ENCODE measurements at regions not wholly inside any gene's neighbourhood (a gene's known extent, or its start where the extent isn't known, plus 50 kb on each side); places are given as distances from the start of the nearest gene placed in this dataset.

DNA sequence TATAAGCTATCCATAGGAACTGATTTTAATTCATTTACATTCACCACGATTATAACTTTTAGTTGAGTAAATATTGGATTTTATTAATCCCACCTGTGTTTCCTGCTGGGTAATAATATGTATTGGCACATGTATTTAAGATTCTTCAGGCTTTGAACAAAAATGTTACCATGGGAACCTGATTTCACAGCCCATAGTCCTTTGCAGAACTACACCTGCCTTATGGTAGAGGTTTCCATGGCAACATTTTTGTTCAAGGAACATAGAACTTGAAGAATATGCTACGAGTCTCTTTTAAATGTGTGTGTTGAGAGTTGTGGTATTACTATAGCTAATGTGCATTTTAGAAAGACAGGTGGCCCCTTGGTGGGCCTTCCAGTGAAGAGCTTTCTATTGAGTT, 317.4 kb downstream of the SAMD5 start:
- DNase-seq, result no peak

DNA sequence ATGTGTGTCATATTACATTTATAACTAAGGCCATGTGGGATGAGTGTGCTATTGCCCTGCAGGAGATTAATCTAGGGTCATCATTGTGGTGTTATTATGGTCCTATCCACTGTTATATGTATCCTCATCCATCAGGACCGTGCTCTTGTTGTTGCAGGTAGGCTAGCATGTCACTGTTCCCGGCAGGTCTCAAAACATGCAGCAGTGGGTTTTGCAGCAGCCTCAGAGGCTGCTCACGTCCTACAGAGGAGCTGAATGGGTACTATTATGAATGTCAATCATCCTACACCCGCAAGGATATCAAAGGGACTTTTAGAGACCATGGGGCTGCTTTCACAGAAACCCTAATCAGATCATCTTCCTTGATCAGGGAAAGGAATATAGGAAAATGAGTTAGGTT, 318.2 kb downstream of the SAMD5 start:
- no peak for DNase-seq

DNA sequence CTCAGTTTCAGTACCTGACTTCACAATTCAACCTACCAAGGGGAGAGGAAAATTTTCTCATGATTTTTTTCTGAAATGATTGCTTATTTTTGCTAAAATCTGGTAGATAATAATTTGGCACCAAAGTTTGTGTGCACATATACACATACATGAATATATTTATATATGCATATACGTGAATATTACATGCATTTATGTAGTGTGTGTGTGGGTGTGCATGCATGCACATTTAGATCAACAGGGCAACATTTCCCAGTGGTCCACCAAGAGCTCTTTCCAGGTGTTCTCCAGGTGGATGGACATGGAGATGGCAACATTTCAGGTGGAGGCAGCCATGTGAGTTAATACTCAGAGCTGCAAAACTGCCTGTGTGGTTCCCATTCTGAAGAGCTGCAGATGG, 320.9 kb downstream of the SAMD5 start:
- no peak for DNase-seq

DNA sequence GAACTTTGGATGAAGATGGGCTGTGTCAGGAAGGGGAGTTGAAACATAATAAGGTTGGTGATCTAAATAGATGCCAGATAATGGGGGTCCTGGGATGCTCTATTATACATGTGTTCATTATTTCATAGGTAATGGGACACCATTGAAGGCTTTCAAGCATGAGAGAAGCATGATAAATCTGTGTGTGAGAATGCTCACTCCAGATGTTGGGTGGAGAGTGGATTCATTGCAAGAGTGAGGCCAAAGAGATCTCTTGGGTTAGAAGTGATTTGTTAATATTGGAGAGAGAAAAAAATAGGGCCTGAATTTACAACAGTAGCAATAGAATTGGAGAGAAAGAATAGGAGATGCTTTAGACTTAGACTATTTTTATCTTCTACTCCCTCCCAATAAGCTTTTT, 321.3 kb downstream of the SAMD5 start:
- DNase-seq, result no peak

DNA sequence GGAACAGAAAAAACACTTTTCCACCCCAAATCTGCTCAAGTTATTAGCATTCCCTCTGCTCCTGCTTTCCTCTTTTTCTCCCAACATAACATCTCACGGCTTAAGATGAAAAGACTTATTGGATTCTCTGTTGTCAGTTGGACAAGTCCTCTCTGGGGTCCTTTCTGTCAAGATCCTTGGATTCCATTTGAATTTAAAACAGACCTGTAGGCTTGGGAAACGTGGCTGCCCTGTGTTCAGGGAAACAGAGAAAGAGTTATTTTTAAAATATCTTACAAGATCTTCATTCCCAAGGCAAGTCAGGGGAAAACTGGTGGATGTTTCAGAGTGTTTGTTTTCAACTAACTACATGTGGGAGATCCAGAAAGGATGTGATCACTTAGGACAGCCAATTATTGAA, 322.9 kb downstream of the SAMD5 start:
- no peak for DNase-seq

DNA sequence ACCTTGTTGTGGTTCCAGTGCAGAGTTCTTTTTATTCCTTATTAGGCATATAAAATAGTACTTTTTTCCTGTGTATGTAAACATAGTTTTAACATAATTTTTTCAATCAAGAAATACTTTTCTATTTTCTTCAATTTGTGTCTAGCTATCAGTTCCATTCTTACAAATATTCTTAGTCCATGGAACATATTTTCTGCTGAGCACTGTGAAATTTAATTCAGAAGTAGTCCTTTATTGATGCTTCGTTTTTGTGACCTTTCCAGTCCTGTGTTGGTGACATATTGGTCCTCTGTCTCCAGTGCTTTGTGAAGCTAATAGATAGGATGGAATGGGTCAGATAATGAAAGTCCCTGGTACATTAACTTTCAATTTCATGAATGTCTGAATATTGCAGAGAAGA, 325.1 kb downstream of the SAMD5 start:
- no peak for DNase-seq

DNA sequence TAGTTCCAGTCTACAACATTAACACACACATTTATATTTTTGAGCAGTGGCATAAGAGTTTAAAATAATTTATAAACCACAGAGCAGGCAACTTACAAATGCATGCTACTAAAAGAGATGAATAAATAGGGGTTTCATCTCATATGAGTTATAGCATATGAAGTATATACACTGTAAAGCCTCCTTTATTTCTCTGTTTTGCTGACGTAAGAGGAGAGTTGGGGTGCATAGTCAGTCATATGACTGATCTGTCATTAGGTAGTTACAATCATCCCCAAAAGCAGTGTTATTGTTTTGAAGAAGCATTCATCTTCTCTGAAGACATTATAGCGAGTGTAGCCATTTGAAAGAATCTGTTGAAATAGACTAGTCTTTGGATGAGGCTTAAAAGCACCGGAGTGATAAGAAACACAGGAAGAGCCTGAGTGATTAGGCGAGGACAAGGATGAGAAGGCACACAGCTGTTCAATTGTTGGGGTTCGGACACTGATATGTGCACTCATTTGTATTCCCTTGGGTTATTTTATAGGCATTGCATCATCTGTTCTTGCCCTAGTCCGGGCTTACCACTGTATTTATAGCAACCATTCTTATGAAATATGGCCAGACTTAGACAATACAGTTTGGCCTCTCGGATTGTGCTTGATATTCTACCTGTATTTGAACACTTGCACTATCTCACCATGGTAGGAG, 325.7 kb downstream of the SAMD5 start:
- no peak for DNase-seq

DNA sequence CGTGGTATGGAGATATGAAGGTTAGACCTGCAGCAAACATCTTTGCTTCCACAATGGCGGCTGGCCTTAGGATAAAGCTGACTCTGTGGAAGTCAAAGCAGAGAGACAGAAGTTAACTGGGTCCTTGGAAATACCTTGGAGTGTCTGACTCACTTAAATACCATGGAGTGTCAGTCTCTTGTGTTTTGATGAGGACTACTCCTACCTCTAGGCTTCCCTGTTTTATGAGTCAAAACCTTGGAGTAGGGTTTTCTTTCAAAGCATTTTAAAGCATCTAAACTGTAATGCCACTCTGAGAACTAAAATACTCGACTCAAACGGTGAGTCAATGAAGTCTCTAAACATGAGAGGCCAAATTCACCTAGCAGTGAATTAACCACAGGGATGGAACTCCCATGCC, 329.1 kb downstream of the SAMD5 start:
- no peak for DNase-seq

DNA sequence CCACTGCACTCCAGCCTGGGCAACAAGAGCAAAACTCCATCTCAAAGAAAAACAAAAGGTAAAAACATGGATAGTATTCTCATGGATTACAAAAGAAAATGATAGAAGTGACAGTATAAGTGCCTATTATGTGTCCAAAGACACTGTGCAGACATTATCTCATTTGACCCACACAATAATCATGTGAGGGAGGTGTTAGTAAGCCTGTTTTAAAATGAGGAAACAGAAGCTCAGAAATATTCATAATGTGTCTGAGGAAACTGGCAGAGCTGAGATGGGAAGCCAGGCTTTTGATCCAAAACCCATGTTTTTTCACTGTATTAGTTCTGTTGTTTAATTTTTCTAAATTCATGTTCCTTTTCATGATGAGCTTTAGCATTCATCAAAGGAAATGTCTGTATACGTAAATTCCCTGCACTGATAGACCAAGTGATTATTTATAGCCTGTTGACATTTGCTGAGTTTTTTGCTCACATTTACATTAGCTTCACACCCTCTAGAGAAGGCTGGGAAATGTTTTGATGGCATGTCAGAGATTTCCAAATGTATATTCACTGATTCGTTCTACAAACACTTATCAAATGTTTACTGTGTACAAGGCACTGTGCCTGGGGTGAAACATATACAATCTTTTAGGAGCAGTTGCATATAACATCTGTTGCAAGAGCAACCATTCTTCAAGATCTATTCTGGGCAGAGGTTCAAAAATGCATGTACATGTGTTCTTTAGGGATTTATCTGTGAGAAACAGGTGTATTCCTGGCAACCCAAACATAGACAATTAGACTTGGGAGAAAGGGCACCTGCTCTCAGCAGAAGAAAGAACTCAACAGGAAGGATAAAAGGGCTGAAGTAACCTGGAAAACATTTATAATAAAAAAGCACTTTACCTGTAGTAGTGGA, 331.5 kb downstream of the SAMD5 start:
- DNase-seq, result no peak

DNA sequence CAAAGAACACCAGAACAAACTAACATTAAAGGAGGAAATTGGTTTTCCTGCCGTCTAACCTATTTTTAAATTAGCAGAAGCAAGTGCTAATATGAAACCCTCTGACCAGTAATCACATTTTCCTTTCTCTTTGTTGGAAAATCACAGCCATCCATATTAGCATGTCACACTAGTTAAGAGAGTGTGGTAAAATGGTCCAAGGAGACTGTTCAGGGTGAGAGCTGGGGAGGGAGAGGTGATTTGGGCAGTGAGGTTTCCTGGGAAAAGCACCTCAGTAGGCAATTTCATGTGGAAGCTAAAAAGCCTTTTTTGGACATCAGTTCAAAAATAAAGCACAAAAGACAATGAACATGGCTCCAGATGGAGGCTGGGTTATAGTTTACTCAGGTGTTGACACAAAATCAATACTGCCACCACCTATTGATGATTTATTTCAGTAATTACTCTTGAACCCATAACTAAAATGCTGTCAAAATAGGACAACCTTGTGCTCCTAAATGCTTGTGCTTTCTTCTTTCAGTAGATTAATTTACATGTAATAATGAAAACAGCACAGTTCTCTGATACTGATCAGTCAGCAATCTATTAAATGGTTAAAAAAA, 333.2 kb downstream of the SAMD5 start:
- no peak for DNase-seq

DNA sequence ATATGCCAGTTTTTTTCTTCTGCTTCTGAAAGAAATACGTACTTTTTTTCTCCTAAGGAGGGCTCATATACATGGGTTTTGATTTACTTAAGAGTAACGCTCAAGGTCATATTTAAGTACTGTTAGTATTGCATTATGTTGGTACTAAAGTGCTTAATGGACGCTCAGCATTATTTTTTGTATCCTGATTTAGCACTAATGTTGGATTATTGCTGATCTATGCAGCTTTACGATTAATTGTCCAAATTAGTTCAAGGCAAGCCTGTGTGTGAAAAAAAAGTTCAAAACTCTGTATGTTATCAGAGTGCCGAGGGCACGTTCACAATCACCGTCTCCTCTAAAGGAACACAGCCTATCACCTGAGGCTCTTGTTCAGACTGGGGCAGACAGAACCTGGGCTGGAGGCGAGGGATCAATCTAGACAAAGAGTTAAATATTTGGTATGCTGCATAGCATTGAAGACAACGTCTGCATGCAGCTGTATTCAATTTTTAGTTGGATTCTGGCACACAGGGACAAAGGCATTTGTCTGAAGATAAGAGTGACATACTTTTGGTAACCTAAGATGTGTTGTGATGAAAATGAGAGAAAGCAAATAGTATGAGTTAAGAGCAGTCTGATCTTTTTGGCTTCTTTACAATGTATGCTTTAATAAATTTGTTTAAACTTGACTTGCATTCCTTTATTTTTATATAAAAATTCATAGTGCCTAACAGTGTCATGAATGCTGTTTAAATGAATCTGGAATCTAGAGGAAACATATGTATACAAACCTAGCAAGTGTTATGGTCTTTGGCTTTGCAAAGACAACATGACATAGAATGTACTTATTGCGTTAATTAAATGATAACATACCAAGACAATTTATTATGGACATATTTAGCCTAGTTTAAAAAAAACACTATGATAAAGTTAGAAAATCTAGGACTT, 341.2 kb downstream of the SAMD5 start:
- DNase-seq, result no peak

DNA sequence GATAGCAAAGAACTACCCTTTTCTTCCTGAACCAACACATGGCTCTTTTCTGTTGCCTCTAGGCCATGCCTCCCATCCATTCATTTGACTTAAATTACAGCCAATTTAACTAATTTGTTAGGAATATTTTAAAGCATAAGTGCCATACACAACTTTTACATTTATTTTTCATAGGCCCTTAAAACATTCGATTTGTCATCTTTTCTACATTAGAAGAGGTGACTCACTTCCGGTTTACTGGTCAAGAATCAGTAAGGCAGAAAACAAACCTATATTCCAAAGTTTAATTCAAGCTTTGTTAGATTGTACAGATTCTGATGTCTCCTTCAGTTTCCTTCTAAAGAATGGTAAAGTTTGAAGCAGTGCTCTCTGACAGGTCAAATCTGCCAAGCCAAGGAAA, 344.3 kb downstream of the SAMD5 start:
- no peak for DNase-seq

DNA sequence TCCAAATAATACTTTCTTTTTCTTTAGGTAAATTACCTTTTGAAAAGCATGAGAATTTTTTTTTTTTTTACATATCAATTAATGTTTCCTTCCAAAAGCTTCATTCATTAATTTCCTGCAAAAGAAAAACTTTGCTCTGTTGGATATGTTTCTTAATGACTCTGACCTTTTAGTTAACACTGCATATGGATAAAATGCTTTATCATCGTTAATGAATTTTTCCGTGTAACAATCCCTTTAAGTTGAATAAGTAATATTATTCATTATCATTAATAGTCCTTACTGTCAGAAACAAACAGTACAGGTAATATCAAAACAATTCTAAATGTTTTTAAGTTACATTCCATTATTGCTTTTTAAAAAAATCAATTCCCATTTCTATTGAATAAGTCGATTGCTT, 345.1 kb downstream of the SAMD5 start:
- DNase-seq, result no peak

DNA sequence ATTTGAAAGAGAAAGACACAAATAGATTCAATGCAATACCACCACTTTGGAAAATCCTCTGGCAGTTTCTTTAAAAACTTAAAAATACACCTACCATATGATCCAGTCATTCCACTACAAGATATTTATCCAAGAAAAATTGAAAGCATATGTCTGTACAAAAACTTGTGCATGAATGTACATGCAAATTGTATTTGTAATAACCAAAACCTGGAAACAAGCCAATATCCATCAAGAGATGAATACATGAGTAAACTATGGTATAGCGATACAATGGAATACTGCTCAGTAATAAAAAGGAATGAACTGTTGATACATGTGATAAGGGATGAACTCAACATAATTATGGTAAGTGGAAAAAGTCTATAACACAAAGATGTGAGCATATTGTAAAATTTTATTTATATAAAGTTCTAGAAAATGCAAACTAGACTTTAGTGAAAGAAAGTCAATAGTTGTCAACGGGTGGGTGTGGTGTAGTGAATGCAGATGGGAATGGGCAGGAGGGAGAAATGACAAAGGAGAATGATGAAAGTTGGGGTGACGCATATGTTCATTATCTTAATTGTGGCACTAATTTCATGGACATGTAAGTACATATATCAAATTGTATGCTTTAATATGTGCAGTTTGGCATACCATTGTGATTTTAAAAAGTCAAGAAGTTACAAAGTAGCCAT, 347.5 kb downstream of the SAMD5 start:
- no peak for DNase-seq

DNA sequence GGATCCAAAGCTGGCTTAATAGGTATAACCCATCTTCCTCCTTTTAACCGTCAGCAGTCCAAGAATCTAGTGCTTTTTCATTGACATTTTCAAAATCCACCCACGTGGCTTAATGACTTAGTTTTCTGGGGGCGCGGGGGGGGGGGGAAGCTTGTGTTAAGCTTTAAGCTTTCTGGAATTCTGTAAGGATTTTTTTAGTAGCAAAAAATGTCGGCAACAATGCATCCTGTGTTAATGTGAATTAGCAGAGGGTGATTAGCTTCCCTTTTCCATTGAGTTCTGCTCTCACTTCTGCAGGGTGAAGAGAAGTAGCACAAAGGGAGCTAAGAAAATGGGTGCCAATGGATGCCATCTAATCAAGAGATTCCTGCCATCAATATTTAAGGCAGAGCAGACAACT, 348.2 kb downstream of the SAMD5 start:
- no peak for DNase-seq

DNA sequence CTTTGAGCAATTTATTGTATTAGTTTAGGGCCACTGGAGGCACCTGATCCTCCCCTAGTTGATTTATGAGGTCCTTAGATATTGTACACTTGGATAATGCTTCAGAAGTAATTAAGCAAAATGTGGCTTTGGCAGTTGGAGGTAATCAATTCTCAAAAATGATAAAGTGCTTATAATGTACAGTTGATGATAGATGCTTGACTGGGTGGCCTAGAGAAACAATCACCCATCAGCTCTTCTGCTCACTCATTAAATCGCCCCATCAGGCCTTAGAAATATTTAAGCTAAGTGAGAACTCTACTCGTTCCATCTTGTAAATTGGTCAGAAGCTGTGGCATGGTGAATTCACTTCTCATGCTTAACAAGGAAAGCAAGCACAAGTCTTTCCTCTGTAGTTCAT, 349.9 kb downstream of the SAMD5 start:
- DNase-seq, result no peak

DNA sequence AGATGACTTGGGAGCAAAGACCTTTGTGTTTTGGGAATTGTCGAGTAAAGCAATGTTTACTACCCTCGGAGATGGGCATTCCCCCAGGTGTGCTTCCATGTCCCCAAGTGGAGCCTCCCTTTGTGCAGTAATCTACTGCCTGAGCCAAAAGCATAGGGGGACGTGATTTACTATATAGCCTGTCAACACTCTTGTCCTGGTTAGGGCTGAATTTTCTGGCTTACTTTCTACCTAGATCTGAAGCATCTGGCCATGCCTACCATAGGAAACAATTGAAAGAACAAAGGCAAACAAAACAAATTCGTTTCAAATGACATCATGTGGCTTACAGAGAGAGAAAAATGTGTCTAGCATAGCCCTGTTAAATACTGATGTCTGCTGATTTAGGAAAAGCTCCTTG, 350.6 kb downstream of the SAMD5 start:
- DNase-seq, result no peak

DNA sequence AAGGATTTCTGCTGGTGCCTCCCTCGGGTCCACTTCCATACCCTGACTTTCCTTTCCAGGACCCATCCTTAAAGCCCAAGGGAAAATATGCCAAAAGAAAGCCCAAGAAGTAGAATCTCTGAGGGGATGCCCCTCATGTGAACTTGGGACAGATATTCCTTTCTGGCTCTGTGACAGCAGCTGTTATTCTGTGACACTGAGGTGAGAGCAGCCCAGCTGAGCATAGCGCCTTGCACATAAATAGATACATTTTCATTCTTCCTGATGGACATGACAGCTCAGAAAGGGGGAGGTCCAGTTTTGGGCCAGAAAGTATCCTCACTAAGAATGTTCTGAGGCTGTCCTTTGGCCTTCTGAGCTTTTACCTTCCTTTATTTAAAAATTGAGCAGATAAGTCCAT, 353.2 kb downstream of the SAMD5 start:
- no peak for DNase-seq

DNA sequence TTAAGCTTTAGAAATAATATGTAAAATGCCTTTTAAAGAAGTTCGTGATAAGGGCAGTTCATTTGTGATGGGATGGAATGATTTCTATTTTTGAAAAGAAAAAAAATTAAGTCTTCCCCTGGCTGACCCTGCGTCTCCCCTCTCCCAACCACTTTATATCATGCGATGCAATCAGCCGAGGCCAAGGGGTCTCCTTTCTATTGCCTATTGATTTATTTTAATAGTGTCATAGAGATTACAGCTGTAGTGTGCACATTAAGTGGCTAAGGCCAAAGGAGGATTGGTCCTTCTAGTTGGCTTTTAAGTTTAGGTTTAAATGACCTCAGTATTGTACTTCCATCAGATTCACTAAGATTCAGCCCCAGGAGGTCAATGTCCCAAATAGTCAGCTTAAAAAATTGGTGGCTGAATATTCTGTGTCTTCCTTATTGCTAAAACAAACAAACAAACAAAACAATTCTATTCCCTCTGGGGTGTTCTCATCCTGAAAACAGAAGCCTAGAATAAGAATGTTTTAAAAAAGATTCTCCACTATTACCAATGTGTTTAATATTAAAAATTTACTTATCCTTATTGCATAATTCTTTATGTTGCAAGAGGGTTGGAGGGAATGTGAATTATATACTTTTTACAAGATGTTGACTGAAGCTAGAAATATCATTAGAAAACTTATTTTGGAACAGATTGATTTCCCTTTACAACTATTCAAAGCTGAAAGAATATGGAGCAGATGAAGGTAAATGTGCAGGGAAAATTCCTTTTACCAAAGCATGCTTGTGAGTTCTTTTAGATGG, 359.1 kb downstream of the SAMD5 start:
- DNase-seq, result no peak

DNA sequence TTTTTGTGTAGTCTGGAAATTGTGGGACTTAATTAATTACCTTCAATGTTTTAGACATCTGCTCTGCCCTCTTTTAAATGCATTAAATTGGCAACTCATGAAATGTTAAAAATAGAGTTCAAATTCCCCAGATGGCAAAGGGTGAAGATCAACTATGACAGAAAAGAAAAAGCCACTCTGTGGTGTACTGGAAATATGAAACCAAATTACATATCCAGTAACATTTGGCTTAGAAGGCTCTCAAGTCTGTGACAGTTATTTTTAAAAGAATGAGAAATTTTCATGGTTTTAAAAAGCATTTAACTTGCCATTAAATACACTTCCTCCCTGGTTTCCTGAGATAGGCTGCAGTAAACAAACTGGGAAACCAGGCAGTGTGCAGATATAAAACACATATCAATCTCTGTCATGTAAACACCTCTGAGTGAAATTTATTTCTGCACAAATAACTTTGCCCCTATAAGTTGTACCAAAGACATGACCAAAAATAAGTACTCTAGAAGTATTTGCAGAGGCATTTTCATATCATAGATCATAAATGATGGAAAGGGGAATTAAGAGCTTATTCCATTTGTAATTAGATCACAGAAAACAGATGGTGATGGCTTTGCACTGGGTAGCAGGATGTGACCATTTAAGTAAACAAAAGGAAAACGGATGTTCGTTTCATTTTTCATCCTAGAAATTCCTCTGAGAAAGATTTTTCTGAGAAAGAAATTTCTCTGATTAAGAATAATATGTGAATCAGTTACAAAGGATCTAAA, 360.1 kb downstream of the SAMD5 start:
- DNase-seq, result no peak

DNA sequence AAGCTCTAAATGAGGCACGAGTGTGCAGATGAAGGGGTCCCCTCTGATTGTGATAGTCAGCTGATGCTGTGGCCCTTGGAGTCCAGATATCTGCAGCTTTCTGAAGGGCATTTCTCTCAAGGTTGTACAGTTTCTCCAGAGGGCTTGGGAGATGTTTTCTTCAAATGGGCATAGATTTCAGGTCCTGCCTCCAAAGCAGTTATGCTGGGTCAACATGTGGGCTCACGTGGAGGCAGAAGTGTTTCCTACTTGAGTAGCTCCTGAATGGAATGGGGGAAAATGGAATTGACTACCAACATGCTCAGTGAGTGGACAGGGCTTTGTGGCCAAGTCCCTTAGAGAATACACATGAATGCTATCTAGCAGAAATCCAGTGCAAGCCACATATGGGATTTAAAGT, 360.7 kb downstream of the SAMD5 start:
- DNase-seq, result no peak
